ENCODE measurements at regions not wholly inside any gene's neighbourhood (a gene's known extent, or its start where the extent isn't known, plus 50 kb on each side); places are given as distances from the start of the nearest gene placed in this dataset.

DNA sequence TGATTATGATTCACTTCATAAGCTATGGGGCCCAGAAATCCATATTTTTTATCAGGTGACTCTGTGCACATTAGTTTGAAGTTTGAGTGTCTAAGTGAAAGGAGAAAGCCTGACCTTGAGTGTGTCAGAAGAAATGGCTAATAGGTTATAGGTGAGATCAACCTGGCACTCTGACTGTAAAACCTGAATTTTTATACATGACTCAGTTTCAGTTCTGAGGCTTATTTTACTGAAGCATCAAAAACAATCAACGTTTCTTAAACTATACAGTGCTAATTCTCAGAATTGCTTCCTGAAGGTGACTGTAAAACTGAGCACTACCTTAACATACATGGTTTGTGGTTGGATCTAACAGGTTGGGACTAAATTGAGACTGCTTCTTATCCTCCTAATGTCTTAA lies 159.4 kb upstream of the AHR start:
- H3K79me2 ChIP-seq (ENCODE audit: insufficient read depth, low read length): peaks cover 8% of the 10 kb centered on the region
- DNase-seq (ENCODE audit: low spot score) (no peak), ATAC-seq (no peak), FAIRE-seq (no peak)
- peak overlapping the region; percentile 24 for H2AFZ ChIP-seq (ENCODE audit: low read length)
- 0 out of 2 replicates have a peak overlapping the region, but pooled peaks have one; percentile 15 for H3K4me2 ChIP-seq (ENCODE audit: low read depth, low read length)
- H3K9ac ChIP-seq (ENCODE audit: insufficient read depth, low read depth, low read length): 0 out of 2 replicates have a peak overlapping the region, but pooled peaks have one; percentile 1
- intact Hi-C loops (cut with micrococcal nuclease; ENCODE audit: unreplicated experiment): no loop called here
- no peaks in the 10 kb centered on the region for H4K20me1 ChIP-seq (ENCODE audit: insufficient read depth, low read length)
- no peaks in the 10 kb centered on the region for H3K27me3 ChIP-seq (ENCODE audit: control insufficient read depth in 1 of 2, insufficient read depth in 2 of 2, low read length in 2 of 2)
- no peak overlapping the region for H3K27ac ChIP-seq (ENCODE audit: extremely low read length, insufficient read depth, low read length)
- no peak for TF ChIP-seq AHR (CRISPR knock-in tag; IDR thresholded peaks at IDR 0.05)
- TF ChIP-seq, protein P1, sequence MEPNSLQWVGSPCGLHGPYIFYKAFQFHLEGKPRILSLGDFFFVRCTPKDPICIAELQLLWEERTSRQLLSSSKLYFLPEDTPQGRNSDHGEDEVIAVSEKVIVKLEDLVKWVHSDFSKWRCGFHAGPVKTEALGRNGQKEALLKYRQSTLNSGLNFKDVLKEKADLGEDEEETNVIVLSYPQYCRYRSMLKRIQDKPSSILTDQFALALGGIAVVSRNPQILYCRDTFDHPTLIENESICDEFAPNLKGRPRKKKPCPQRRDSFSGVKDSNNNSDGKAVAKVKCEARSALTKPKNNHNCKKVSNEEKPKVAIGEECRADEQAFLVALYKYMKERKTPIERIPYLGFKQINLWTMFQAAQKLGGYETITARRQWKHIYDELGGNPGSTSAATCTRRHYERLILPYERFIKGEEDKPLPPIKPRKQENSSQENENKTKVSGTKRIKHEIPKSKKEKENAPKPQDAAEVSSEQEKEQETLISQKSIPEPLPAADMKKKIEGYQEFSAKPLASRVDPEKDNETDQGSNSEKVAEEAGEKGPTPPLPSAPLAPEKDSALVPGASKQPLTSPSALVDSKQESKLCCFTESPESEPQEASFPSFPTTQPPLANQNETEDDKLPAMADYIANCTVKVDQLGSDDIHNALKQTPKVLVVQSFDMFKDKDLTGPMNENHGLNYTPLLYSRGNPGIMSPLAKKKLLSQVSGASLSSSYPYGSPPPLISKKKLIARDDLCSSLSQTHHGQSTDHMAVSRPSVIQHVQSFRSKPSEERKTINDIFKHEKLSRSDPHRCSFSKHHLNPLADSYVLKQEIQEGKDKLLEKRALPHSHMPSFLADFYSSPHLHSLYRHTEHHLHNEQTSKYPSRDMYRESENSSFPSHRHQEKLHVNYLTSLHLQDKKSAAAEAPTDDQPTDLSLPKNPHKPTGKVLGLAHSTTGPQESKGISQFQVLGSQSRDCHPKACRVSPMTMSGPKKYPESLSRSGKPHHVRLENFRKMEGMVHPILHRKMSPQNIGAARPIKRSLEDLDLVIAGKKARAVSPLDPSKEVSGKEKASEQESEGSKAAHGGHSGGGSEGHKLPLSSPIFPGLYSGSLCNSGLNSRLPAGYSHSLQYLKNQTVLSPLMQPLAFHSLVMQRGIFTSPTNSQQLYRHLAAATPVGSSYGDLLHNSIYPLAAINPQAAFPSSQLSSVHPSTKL (CRISPR knock-in tag; IDR thresholded peaks at IDR 0.05): peak; percentile 16; the same call in 1 of the 2 replicates
- ChIA-PET POLR2A (interaction anchor here (1.0 to 2.0 kb wide), 2 partner anchors 9 to 149 kb away, joined by 4 to 7 read pairs; no protein-coding TSS in a partner anchor), CTCF (ENCODE audit: low intra/inter-chr PET ratio, low total read pairs) (no interaction called here)
- in situ Hi-C loops (cut with HindIII; ENCODE audit: extremely low pct_ligation_motif_present, low pct_unique_long_range_greater_than_20kb): no loop called here
- H3K4me1 ChIP-seq (ENCODE audit: insufficient read depth, low read length): peaks cover 75% of the 10 kb centered on the region
- H3K36me3 ChIP-seq (replicated peaks in 1 of 2; ENCODE audit: control insufficient read depth in 1 of 2, insufficient read depth in 2 of 2, low read length in 2 of 2): no peaks in the 10 kb centered on the region
- WGBS (ENCODE audit: low lambda C conversion rate): 67% methylated on average over 1 of the region's 1 CpG
- H3K4me3 ChIP-seq (replicated peaks in 1 of 3; ENCODE audit: insufficient read depth in 1 of 3, low read depth in 2 of 3, low read length in 3 of 3): no peak overlapping the region
- BruUV-seq (replicated peaks): no TSS peak
- no peaks in the 10 kb centered on the region for H3K9me3 ChIP-seq (ENCODE audit: low read length)

DNA sequence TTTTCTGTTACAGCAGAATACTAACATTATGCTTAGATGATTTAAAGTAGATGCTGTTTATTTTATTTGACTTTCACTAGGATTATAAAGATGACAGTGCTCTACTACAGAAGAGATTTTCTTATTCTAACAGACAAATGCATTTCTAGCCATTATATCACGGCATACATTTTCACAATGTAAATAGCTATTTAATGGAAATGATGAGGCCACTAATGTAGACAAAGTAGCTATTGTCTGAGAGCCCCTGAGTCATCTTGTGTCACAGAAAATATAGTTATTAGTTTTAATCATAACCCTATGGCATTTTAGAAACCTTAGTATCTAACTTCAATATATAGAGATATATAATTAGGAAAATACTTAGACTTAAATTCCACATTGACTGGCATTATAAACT lies 158.0 kb upstream of the AHR start:
- in situ Hi-C loops (cut with HindIII; ENCODE audit: extremely low pct_ligation_motif_present, low pct_unique_long_range_greater_than_20kb): no loop called here
- CTCF ChIA-PET (ENCODE audit: low intra/inter-chr PET ratio, low total read pairs): no interaction called here
- ATAC-seq (no peak), DNase-seq (ENCODE audit: low spot score) (no peak), FAIRE-seq (no peak)
- no peaks in the 10 kb centered on the region for H3K27me3 ChIP-seq (ENCODE audit: control insufficient read depth in 1 of 2, insufficient read depth in 2 of 2, low read length in 2 of 2)
- H3K79me2 ChIP-seq (ENCODE audit: insufficient read depth, low read length): peaks cover 3% of the 10 kb centered on the region
- H3K9ac ChIP-seq (ENCODE audit: insufficient read depth, low read depth, low read length): no peak overlapping the region
- H4K20me1 ChIP-seq (ENCODE audit: insufficient read depth, low read length): no peaks in the 10 kb centered on the region
- TF ChIP-seq GATAD2A (CRISPR knock-in tag; IDR thresholded peaks at IDR 0.05) (peak; percentile 15; the same call in 1 of the 2 replicates), ZNF644 (CRISPR knock-in tag; IDR thresholded peaks at IDR 0.05; ENCODE audit: low read depth) (no peak), ZFP90 (CRISPR knock-in tag; IDR thresholded peaks at IDR 0.05; ENCODE audit: borderline replicate concordance) (no peak), ZNF768 (CRISPR knock-in tag; IDR thresholded peaks at IDR 0.05) (no peak), FOXA3 (CRISPR knock-in tag; IDR thresholded peaks at IDR 0.05) (0 out of 2 replicates have a peak, but pooled peaks have one; percentile 13)
- H3K4me1 ChIP-seq (ENCODE audit: insufficient read depth, low read length): peaks cover 69% of the 10 kb centered on the region
- POLR2A ChIA-PET: interaction anchor here (1.0 to 2.0 kb wide), 4 partner anchors 8 to 150 kb away, joined by 3 to 7 read pairs (median 5); no protein-coding TSS in a partner anchor
- H2AFZ ChIP-seq (ENCODE audit: low read length): no peak overlapping the region
- no peaks in the 10 kb centered on the region for H3K36me3 ChIP-seq (replicated peaks in 1 of 2; ENCODE audit: control insufficient read depth in 1 of 2, insufficient read depth in 2 of 2, low read length in 2 of 2)
- intact Hi-C loops (cut with micrococcal nuclease; ENCODE audit: unreplicated experiment): no loop called here
- H3K4me3 ChIP-seq (replicated peaks in 1 of 3; ENCODE audit: insufficient read depth in 1 of 3, low read depth in 2 of 3, low read length in 3 of 3): no peak overlapping the region
- H3K27ac ChIP-seq (ENCODE audit: extremely low read length, insufficient read depth, low read length): no peak overlapping the region
- no peaks in the 10 kb centered on the region for H3K9me3 ChIP-seq (ENCODE audit: low read length)
- 77% methylated on average over 1 of the region's 1 CpG for WGBS (ENCODE audit: low lambda C conversion rate)
- no peak overlapping the region for H3K4me2 ChIP-seq (ENCODE audit: low read depth, low read length)
- no TSS peak for BruUV-seq (replicated peaks)

All from HepG2 (cell line).